B cell (primary cell): ENCODE measurements at regions not wholly inside any gene's neighbourhood (a gene's known extent, or its start where the extent isn't known, plus 50 kb on each side); places are given as distances from the start of the nearest gene placed in this dataset.

Experiments used
- CTCF ChIP-seq: fragments of 200-600 bp; IDR thresholded peaks from one replicate; pipeline ENCODE4 v1.8.0; 2022; ENCODE audit warnings: antibody characterized with exemption, mild to moderate bottlenecking
- EZH2 ChIP-seq: IDR thresholded peaks from 2 replicates; pipeline ENCODE4 v1.6.1; 2012; ENCODE audit warnings: borderline replicate concordance, low read depth, mild to moderate bottlenecking, moderate library complexity, low read length; ENCODE audit not compliant: insufficient read depth, poor library complexity, severe bottlenecking

GRCh38 chr3:31371484-31372177, 161.1 kb upstream of the STT3B start:
- TF ChIP-seq EZH2 (no peak), CTCF (no peak)
